ENCODE measurements at regions not wholly inside any gene's neighbourhood (a gene's known extent, or its start where the extent isn't known, plus 50 kb on each side); places are given as distances from the start of the nearest gene placed in this dataset.

DNA sequence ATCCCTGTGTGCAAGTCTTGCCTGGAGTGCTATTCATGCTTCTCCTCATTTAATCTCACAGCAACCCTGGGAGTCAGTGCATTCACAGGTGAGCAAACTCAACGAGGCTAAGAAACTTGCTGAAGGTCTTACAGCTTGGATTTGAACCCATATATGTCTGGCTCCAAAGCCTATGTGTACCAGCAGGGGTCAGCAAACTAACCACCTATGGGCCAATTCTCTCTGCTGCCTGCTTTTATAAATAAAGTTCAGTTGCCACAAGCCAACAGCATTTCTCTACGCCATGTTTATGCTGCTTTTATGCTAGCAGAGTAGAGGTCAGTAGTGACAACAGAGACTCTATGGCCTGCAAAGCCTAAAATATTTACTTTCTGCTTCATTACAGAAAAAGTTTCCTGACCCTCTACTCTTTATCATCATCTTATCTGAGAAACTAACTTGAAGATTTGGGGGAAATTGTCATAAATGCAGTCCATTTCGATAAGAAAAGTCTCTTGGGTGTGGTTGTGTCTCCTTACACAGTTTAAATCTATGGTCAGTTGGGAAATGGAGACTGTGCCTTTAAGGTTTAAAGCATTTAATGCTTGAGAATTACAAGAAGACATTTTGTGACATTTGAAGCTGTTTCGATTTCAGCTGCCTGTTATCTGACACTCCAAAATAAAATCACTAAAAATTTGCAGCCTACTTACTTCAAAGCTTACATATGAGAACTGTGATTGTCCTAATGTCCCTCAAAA is 137.7 kb downstream of the PRELID2 start (continued):
- TF ChIP-seq, protein P1, sequence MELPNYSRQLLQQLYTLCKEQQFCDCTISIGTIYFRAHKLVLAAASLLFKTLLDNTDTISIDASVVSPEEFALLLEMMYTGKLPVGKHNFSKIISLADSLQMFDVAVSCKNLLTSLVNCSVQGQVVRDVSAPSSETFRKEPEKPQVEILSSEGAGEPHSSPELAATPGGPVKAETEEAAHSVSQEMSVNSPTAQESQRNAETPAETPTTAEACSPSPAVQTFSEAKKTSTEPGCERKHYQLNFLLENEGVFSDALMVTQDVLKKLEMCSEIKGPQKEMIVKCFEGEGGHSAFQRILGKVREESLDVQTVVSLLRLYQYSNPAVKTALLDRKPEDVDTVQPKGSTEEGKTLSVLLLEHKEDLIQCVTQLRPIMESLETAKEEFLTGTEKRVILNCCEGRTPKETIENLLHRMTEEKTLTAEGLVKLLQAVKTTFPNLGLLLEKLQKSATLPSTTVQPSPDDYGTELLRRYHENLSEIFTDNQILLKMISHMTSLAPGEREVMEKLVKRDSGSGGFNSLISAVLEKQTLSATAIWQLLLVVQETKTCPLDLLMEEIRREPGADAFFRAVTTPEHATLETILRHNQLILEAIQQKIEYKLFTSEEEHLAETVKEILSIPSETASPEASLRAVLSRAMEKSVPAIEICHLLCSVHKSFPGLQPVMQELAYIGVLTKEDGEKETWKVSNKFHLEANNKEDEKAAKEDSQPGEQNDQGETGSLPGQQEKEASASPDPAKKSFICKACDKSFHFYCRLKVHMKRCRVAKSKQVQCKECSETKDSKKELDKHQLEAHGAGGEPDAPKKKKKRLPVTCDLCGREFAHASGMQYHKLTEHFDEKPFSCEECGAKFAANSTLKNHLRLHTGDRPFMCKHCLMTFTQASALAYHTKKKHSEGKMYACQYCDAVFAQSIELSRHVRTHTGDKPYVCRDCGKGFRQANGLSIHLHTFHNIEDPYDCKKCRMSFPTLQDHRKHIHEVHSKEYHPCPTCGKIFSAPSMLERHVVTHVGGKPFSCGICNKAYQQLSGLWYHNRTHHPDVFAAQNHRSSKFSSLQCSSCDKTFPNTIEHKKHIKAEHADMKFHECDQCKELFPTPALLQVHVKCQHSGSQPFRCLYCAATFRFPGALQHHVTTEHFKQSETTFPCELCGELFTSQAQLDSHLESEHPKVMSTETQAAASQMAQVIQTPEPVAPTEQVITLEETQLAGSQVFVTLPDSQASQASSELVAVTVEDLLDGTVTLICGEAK (IDR thresholded peaks at IDR 0.05): peak; percentile 97
- TF ChIP-seq, protein P1 (CRISPR knock-in tag; IDR thresholded peaks at IDR 0.05): peak; percentile 97
- TF ChIP-seq ZNF282 (CRISPR knock-in tag; IDR thresholded peaks at IDR 0.05): no peak
- TF ChIP-seq, protein P2, sequence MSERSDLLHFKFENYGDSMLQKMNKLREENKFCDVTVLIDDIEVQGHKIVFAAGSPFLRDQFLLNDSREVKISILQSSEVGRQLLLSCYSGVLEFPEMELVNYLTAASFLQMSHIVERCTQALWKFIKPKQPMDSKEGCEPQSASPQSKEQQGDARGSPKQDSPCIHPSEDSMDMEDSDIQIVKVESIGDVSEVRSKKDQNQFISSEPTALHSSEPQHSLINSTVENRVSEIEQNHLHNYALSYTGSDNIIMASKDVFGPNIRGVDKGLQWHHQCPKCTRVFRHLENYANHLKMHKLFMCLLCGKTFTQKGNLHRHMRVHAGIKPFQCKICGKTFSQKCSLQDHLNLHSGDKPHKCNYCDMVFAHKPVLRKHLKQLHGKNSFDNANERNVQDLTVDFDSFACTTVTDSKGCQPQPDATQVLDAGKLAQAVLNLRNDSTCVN (CRISPR knock-in tag; IDR thresholded peaks at IDR 0.05): no peak
- TF ChIP-seq, protein P3, sequence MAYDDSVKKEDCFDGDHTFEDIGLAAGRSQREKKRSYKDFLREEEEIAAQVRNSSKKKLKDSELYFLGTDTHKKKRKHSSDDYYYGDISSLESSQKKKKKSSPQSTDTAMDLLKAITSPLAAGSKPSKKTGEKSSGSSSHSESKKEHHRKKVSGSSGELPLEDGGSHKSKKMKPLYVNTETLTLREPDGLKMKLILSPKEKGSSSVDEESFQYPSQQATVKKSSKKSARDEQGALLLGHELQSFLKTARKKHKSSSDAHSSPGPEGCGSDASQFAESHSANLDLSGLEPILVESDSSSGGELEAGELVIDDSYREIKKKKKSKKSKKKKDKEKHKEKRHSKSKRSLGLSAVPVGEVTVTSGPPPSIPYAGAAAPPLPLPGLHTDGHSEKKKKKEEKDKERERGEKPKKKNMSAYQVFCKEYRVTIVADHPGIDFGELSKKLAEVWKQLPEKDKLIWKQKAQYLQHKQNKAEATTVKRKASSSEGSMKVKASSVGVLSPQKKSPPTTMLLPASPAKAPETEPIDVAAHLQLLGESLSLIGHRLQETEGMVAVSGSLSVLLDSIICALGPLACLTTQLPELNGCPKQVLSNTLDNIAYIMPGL (CRISPR knock-in tag; IDR thresholded peaks at IDR 0.05): no peak
- no peak for TF ChIP-seq NFATC3 (IDR thresholded peaks at IDR 0.05)
- TF ChIP-seq ZNF76 (CRISPR knock-in tag; IDR thresholded peaks at IDR 0.05; ENCODE audit: borderline replicate concordance): no peak
- no peak for TF ChIP-seq GATAD2B (IDR thresholded peaks at IDR 0.05; ENCODE audit: borderline replicate concordance)
- no peak for TF ChIP-seq SRSF3 (IDR thresholded peaks at IDR 0.05; ENCODE audit: insufficient read depth, low read length)
- no peak for TF ChIP-seq FOS (IDR thresholded peaks at IDR 0.05; ENCODE audit: extremely low read depth, insufficient read length)
- no peak; the same call in 1 of the 2 replicates for TF ChIP-seq PTTG1 (tag; IDR thresholded peaks at IDR 0.05; ENCODE audit: low read depth)
- TF ChIP-seq ZNF175 (CRISPR knock-in tag; IDR thresholded peaks at IDR 0.05; ENCODE audit: low read depth): 0 out of 2 replicates have a peak, but pooled peaks have one; percentile 19
- TF ChIP-seq GATA2 (CRISPR knock-in tag; IDR thresholded peaks at IDR 0.05): no peak
- no peak for TF ChIP-seq CREBBP (IDR thresholded peaks at IDR 0.05; ENCODE audit: low read depth, low read length)

All from K562 (cell line).